ENCODE measurements at regions not wholly inside any gene's neighbourhood (a gene's known extent, or its start where the extent isn't known, plus 50 kb on each side); places are given as distances from the start of the nearest gene placed in this dataset.

DNA sequence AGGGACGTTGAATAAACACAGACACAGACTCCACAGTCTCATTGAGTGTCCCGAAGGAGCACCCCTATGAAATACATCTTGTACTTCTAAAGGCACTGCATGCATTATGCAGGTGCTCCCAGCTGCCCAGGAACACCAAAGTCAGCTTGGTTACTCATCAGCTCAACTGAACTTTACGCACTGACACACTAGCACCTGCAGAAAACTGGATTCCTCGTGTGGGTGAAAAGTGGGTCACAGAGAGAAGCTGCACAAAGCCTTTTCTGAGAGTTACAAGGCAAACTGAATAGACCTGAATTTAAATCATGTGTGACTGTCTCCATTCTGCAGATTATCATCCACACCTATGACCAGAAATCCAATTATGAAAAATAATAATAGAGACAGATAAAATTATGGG, 527.5 kb upstream of the NBEA start:
- Histone ChIP-seq H3K27me3 (ENCODE audit: insufficient read depth, poor library complexity, severe bottlenecking) (no peaks in the 10 kb centered on the region), H3K27ac (replicated peaks) (no peak overlapping the region), H3K4me3 (replicated peaks; ENCODE audit: insufficient read depth, low read length) (no peak overlapping the region)
- no peak for DNase-seq (ENCODE audit: low read depth in 1 of 2, low spot score in 1 of 2)
- TF ChIP-seq, protein P1, sequence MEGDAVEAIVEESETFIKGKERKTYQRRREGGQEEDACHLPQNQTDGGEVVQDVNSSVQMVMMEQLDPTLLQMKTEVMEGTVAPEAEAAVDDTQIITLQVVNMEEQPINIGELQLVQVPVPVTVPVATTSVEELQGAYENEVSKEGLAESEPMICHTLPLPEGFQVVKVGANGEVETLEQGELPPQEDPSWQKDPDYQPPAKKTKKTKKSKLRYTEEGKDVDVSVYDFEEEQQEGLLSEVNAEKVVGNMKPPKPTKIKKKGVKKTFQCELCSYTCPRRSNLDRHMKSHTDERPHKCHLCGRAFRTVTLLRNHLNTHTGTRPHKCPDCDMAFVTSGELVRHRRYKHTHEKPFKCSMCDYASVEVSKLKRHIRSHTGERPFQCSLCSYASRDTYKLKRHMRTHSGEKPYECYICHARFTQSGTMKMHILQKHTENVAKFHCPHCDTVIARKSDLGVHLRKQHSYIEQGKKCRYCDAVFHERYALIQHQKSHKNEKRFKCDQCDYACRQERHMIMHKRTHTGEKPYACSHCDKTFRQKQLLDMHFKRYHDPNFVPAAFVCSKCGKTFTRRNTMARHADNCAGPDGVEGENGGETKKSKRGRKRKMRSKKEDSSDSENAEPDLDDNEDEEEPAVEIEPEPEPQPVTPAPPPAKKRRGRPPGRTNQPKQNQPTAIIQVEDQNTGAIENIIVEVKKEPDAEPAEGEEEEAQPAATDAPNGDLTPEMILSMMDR (IDR thresholded peaks at IDR 0.05; ENCODE audit: insufficient read depth, low read length), result no peak
- TF ChIP-seq, protein P2, sequence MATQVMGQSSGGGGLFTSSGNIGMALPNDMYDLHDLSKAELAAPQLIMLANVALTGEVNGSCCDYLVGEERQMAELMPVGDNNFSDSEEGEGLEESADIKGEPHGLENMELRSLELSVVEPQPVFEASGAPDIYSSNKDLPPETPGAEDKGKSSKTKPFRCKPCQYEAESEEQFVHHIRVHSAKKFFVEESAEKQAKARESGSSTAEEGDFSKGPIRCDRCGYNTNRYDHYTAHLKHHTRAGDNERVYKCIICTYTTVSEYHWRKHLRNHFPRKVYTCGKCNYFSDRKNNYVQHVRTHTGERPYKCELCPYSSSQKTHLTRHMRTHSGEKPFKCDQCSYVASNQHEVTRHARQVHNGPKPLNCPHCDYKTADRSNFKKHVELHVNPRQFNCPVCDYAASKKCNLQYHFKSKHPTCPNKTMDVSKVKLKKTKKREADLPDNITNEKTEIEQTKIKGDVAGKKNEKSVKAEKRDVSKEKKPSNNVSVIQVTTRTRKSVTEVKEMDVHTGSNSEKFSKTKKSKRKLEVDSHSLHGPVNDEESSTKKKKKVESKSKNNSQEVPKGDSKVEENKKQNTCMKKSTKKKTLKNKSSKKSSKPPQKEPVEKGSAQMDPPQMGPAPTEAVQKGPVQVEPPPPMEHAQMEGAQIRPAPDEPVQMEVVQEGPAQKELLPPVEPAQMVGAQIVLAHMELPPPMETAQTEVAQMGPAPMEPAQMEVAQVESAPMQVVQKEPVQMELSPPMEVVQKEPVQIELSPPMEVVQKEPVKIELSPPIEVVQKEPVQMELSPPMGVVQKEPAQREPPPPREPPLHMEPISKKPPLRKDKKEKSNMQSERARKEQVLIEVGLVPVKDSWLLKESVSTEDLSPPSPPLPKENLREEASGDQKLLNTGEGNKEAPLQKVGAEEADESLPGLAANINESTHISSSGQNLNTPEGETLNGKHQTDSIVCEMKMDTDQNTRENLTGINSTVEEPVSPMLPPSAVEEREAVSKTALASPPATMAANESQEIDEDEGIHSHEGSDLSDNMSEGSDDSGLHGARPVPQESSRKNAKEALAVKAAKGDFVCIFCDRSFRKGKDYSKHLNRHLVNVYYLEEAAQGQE (IDR thresholded peaks at IDR 0.05; ENCODE audit: insufficient replicate concordance, low read depth), result no peak
- no peak for TF ChIP-seq POLR2AphosphoS5 (IDR thresholded peaks at IDR 0.05; ENCODE audit: low read depth)
- no peak for TF ChIP-seq SPI1 (IDR thresholded peaks at IDR 0.05; ENCODE audit: borderline replicate concordance, low read depth)

DNA sequence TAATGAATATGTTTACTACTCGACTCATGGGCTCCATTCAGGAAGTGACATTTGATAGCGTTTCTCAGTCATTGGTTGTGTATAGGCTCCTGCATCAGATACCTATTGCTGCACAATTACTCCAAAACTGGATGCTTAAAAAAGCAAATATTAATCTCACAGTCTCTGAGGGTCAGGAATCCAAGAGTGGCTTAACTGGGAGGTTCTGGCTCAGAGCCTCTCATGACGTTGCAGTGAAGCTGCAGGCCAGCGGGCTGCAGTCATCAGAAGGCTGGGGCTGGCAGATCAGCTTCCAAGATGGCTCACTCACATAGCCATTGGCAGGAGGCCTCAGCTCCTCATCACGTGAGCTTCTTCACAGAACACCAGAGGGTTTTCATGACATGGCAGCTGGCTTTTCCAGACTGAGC, 525.1 kb upstream of the NBEA start:
- Histone ChIP-seq H3K27me3 (ENCODE audit: insufficient read depth, poor library complexity, severe bottlenecking) (no peaks in the 10 kb centered on the region), H3K4me3 (replicated peaks; ENCODE audit: insufficient read depth, low read length) (no peak overlapping the region), H3K27ac (replicated peaks) (no peak overlapping the region)
- TF ChIP-seq GABPA (IDR thresholded peaks at IDR 0.05; ENCODE audit: low read depth), result no peak
- TF ChIP-seq SPI1 (IDR thresholded peaks at IDR 0.05; ENCODE audit: borderline replicate concordance, low read depth), result no peak
- TF ChIP-seq POLR2AphosphoS5 (IDR thresholded peaks at IDR 0.05; ENCODE audit: low read depth), result no peak
- TF ChIP-seq, protein P2 (IDR thresholded peaks at IDR 0.05; ENCODE audit: insufficient replicate concordance, low read depth), result no peak
- TF ChIP-seq, protein P1 (IDR thresholded peaks at IDR 0.05; ENCODE audit: insufficient read depth, low read length), result no peak
- DNase-seq (ENCODE audit: low read depth in 1 of 2, low spot score in 1 of 2), result no peak

DNA sequence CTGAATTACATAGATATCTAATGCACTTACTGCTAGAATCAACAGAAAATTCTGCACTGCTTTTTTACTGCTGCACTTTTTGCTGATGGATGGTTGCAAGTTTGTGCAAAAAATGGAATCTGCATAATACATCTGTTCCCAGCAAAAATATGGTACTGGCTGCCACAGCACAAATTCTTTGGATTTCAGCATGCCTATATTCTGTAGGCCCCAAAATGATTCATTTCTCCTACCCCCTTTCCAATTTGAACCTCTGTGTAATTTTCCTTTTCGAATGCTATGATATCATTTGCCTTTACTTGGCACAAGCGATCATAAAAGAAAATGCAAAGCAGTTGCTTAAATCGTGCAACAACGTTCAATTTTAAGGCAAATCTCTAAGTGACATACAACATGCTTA, 524.2 kb upstream of the NBEA start:
- DNase-seq (ENCODE audit: low read depth in 1 of 2, low spot score in 1 of 2), result no peak
- Histone ChIP-seq H3K4me3 (replicated peaks; ENCODE audit: insufficient read depth, low read length) (no peak overlapping the region), H3K27me3 (ENCODE audit: insufficient read depth, poor library complexity, severe bottlenecking) (no peaks in the 10 kb centered on the region), H3K27ac (replicated peaks) (no peak overlapping the region)
- TF ChIP-seq GABPA (IDR thresholded peaks at IDR 0.05; ENCODE audit: low read depth), result no peak
- TF ChIP-seq, protein P1 (IDR thresholded peaks at IDR 0.05; ENCODE audit: insufficient read depth, low read length), result no peak
- TF ChIP-seq SPI1 (IDR thresholded peaks at IDR 0.05; ENCODE audit: borderline replicate concordance, low read depth), result no peak
- TF ChIP-seq, protein P2 (IDR thresholded peaks at IDR 0.05; ENCODE audit: insufficient replicate concordance, low read depth), result no peak
- TF ChIP-seq POLR2AphosphoS5 (IDR thresholded peaks at IDR 0.05; ENCODE audit: low read depth), result no peak

All from HL-60 (cell line).